HUES48 (cell line): ENCODE measurements at regions not wholly inside any gene's neighbourhood (a gene's known extent, or its start where the extent isn't known, plus 50 kb on each side); places are given as distances from the start of the nearest gene placed in this dataset.
"Not testable (repeated sequence)": the region's sequence is repeated elsewhere in the genome, so short reads cannot be mapped to it uniquely, and the experiment has no call there.

Source experiments
- H3K27ac ChIP-seq: one replicate; pipeline ENCODE4 v1.7.0; 2013; ENCODE audit warnings: low read depth, low read length, inconsistent platforms
- H3K27me3 ChIP-seq: 2 replicates; pipeline ENCODE4 v1.6.1; 2013; ENCODE audit warnings: mild to moderate bottlenecking, low read length; ENCODE audit not compliant: control insufficient read depth, insufficient read depth
- H3K36me3 ChIP-seq: 2 replicates; pipeline ENCODE4 v1.6.1; 2013; ENCODE audit warnings: low read length; ENCODE audit not compliant: control insufficient read depth, insufficient read depth
- H3K4me1 ChIP-seq: 2 replicates; pipeline ENCODE4 v1.6.1; 2013; ENCODE audit warnings: mild to moderate bottlenecking, low read length; ENCODE audit not compliant: control insufficient read depth, insufficient read depth
- H3K4me3 ChIP-seq: 2 replicates; pipeline ENCODE4 v1.5.1; 2013; ENCODE audit warnings: mild to moderate bottlenecking, low read depth, low read length
- H3K9ac ChIP-seq: 2 replicates; pipeline ENCODE4 v1.6.1; 2013; ENCODE audit warnings: mild to moderate bottlenecking, low read depth, low read length, moderate library complexity
- H3K9me3 ChIP-seq: 2 replicates; pipeline ENCODE4 v1.6.1; 2013; ENCODE audit warnings: low read length; ENCODE audit not compliant: control insufficient read depth, insufficient read depth

- not testable (repeated sequence) for H3K9me3 ChIP-seq, H3K27me3 ChIP-seq, H3K36me3 ChIP-seq, H3K27ac ChIP-seq, H3K9ac ChIP-seq, H3K4me3 ChIP-seq, H3K4me1 ChIP-seq
Observed at GRCh38 chr14:87733115-87733514, 259.9 kb downstream of the GALC start.

DNA sequence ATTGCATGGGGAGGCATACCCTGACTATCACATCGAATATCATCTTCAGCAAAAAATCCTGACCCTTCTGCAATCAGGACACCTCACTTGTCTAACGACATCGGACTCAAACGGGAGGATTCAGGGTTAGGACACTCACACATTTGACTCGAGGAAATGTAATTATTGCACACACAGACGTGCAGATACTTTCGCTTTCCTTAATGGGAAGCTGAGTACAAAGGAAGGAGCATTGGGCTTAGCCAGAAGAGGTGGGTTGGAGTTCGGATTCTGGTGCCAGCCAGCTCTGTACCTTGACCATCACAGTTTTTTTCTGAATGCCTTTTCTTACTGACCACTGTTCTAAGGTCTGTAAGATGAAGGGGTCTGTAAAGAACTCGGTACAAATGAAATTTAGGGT, 260.4 kb downstream of the GALC start:
- H3K4me1 ChIP-seq, result no peaks in the 10 kb centered on the region
- no peak overlapping the region for H3K9ac ChIP-seq
- H3K27ac ChIP-seq, result no peak overlapping the region
- no peaks in the 10 kb centered on the region for H3K36me3 ChIP-seq
- no peak overlapping the region for H3K4me3 ChIP-seq
- H3K27me3 ChIP-seq, result no peaks in the 10 kb centered on the region
- H3K9me3 ChIP-seq, result no peaks in the 10 kb centered on the region

- Histone ChIP-seq H3K27me3 (no peaks in the 10 kb centered on the region), H3K9me3 (no peaks in the 10 kb centered on the region), H3K36me3 (no peaks in the 10 kb centered on the region), H3K4me3 (no peak overlapping the region), H3K9ac (no peak overlapping the region), H3K4me1 (no peaks in the 10 kb centered on the region), H3K27ac (no peak overlapping the region)
Observed at GRCh38 chr14:87725318-87725717, 267.7 kb downstream of the GALC start.

DNA sequence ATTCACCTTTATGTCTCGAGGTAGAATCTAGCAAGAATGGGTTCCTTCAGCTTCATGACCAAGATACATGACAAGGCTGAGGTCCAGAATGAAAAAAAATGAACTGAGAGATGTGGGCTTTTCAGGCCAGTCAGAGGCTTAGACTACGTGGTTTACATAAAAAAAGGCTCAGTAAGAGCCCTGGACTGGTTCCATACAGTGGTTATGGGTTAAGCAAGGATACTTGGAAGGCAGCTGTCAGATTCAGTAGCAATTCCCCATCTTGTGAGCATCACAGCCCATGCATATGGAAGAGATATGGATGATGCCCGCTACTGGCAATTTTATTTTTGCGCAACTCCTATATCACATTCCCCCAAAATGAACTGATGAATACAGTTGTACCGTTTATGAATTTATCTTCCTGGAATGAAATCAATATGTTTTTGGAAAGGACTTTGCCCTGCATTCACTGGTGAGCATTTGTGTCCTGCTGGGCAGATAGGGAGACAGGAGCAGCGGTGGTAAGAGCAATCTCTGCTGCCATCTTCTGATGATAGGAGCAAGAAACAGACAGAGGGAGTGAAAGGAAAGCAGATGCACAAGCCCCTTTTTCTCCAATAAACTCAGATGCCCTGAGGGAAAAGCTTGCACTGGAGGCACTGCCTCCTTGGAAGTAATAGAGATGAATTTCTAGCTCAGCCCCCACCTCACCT, 280.4 kb downstream of the GALC start:
- Histone ChIP-seq H3K9ac (no peak overlapping the region), H3K27me3 (no peaks in the 10 kb centered on the region), H3K27ac (no peak overlapping the region), H3K4me1 (no peaks in the 10 kb centered on the region), H3K4me3 (no peak overlapping the region), H3K36me3 (no peaks in the 10 kb centered on the region), H3K9me3 (no peaks in the 10 kb centered on the region)

DNA sequence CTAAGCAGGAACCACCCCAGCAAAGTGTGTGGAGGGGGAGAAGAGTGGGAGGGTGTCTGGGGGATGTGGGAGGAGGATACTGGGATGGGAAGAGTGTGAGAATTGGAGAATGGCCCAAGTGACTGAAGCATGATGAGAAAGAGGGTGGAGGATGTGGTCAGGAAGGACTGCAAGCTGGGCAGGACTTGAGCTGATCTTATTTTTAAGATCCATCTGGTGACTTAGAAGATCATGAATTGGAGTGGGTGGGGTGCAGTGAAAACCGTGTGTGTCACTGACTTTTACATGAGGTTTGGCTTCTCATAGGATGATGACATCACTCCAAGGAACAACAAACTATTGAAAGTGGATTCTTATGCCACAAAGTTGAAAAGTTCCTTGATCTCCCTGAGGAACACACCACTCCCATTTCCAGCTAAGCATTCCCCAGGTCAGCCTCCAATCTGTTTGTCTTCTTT, 287.5 kb downstream of the GALC start:
- H3K4me1 ChIP-seq, result no peaks in the 10 kb centered on the region
- H3K36me3 ChIP-seq, result no peaks in the 10 kb centered on the region

GRCh38 chr14:87698481-87698880, 294.5 kb downstream of the GALC start:
- no peaks in the 10 kb centered on the region for H3K4me1 ChIP-seq
- H3K4me3 ChIP-seq, result no peak overlapping the region
- H3K9me3 ChIP-seq, result no peaks in the 10 kb centered on the region
- H3K36me3 ChIP-seq, result no peaks in the 10 kb centered on the region
- no peaks in the 10 kb centered on the region for H3K27me3 ChIP-seq
- no peak overlapping the region for H3K27ac ChIP-seq
- H3K9ac ChIP-seq, result no peak overlapping the region

More for the DNA sequence above, 287.5 kb downstream of the GALC start:
- Histone ChIP-seq H3K27ac (no peak overlapping the region), H3K4me3 (no peak overlapping the region), H3K9me3 (no peaks in the 10 kb centered on the region), H3K9ac (no peak overlapping the region), H3K27me3 (no peaks in the 10 kb centered on the region)

DNA sequence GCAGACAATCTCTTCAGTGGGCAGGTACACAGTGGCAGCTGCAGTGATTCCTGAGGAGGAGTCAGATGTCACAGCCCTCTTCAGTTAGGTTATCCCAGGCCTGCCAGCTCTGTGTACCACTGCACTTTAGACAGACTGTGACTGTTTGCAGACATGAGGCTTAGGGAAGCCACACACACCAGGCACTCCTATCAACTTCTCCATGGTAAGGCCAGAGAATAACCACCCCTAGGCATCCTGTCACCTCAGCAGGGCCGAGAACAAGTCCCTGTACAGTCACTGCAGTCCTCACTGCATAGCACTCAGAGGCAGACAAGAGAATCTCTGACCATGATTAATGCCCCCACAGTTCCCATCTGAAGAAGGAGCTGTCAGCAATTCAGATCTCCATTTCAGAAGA, 296.5 kb downstream of the GALC start:
- Histone ChIP-seq H3K27me3 (no peaks in the 10 kb centered on the region), H3K4me1 (no peaks in the 10 kb centered on the region), H3K4me3 (no peak overlapping the region), H3K36me3 (no peaks in the 10 kb centered on the region), H3K27ac (no peak overlapping the region), H3K9me3 (no peaks in the 10 kb centered on the region), H3K9ac (no peak overlapping the region)

DNA sequence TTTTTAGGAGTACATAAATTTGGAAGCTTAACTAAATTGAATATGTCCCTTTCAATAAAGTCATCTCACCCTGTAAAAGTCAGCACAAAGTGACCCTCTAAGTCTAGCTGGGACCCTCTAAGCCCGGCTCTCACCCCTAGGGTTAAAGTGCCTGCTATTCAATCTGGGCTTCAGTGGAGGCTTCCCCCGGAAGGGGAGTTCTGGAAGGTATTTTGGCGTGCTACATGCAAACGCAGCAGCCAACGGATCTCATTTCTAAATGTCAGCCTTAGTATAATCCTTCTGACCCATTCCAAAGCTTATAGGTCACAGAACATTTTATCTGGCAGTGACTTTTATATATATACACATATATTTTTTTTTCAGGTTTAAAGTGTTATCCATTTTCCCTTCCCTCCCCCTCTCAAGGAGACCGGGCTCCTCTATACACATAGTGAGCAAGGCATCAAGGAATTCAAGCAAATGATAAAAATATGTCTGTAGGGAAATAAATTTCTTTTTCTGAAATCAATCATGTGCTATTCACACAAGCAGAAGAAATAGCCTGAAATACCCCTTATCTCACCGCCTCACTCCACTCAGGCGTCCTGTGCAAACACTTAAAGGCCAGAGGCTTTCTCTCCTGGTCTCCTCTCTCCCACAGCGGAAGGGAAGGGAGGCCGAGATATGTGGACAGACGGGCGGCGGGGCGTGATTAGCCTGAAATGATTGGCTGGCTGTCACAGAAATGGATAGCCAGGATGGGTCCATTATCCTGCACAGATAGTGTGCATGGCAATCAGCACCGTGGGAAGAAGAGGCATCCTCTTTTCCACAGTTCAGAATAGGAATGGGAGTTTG, 301.7 kb downstream of the GALC start:
- H3K27ac ChIP-seq, result no peak overlapping the region
- no peaks in the 10 kb centered on the region for H3K4me1 ChIP-seq
- no peaks in the 10 kb centered on the region for H3K9me3 ChIP-seq
- H3K9ac ChIP-seq, result no peak overlapping the region
- H3K36me3 ChIP-seq, result no peaks in the 10 kb centered on the region
- no peaks in the 10 kb centered on the region for H3K27me3 ChIP-seq
- no peak overlapping the region for H3K4me3 ChIP-seq

GRCh38 chr14:87690076-87690613, 302.8 kb downstream of the GALC start:
- H3K27me3 ChIP-seq, result no peaks in the 10 kb centered on the region
- H3K4me3 ChIP-seq, result no peak overlapping the region
- no peak overlapping the region for H3K9ac ChIP-seq
- H3K36me3 ChIP-seq, result no peaks in the 10 kb centered on the region
- no peaks in the 10 kb centered on the region for H3K4me1 ChIP-seq
- no peak overlapping the region for H3K27ac ChIP-seq
- no peaks in the 10 kb centered on the region for H3K9me3 ChIP-seq

DNA sequence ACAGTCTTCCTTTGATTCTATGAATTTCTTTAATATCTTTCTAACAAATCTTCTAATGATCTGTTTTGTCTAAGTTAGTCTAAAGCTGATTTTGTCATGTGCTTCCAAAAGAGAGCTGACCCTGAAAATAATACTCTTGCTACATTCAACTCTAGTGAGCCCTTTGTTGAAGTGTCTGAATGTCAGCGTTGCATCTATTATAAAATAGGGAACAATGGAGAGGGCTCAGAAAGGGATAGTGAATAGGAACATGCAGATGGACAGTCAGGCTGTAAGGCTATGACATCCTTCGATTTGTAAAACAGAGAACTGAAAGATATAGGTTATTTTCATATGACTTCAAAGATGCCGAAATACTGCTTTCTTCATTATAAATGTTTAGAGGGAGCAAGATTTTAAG, 304.5 kb downstream of the GALC start:
- Histone ChIP-seq H3K9me3 (no peaks in the 10 kb centered on the region), H3K4me3 (no peak overlapping the region), H3K27ac (no peak overlapping the region), H3K27me3 (no peaks in the 10 kb centered on the region), H3K4me1 (no peaks in the 10 kb centered on the region), H3K36me3 (no peaks in the 10 kb centered on the region), H3K9ac (no peak overlapping the region)

DNA sequence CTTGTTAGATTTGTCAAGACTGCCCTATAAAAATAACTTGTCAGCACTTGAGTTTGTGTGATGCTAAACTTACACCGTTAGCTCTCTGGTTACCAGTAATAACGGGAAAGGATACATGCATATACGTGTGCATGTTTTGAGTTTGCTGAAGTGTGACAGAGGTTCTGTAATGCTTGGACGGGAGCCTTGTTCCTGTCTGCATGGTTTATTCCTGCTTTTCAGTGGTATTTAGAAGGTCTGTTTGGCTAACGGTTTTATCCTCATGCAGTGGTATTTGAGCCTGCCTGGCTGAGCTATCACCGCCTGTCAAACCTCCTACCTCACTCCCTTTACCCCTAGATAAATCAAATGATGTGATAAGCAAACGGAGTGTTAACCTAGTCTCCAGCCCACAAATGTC, 305.6 kb downstream of the GALC start:
- Histone ChIP-seq H3K4me3 (no peak overlapping the region), H3K9ac (no peak overlapping the region), H3K27me3 (no peaks in the 10 kb centered on the region), H3K4me1 (no peaks in the 10 kb centered on the region), H3K27ac (no peak overlapping the region), H3K9me3 (peaks cover 5% of the 10 kb centered on the region; the same call in 1 of the 2 replicates), H3K36me3 (no peaks in the 10 kb centered on the region)
